Liver (tissue), 3 donors: ENCODE measurements at regions not wholly inside any gene's neighbourhood (a gene's known extent, or its start where the extent isn't known, plus 50 kb on each side); places are given as distances from the start of the nearest gene placed in this dataset.

ENCODE experiments used
- EGR1 ChIP-seq, 2 donors: IDR thresholded peaks; 2 replicates each; pipeline ENCODE4 v1.6.1; 2016 to 2018; ENCODE audit warnings: antibody characterized with exemption in 2 of 2, low read depth in 2 of 2
- FOXA1 ChIP-seq: IDR thresholded peaks from 2 replicates; pipeline ENCODE4 v1.6.1; 2016; ENCODE audit warnings: antibody characterized with exemption
- HNF4A ChIP-seq, 2 donors: conservative IDR thresholded peaks; 2 replicates each; pipeline ENCODE4 v1.6.1; 2016; ENCODE audit warnings: antibody characterized with exemption in 2 of 2, mild to moderate bottlenecking in 2 of 2
- JUND ChIP-seq, 2 donors: IDR thresholded peaks; 2 replicates each; pipeline ENCODE4 v1.6.1; 2016; ENCODE audit warnings: antibody characterized with exemption in 2 of 2
- RAD21 ChIP-seq, 2 donors: IDR thresholded peaks; 2 replicates each; pipeline ENCODE4 v1.6.1; 2016; ENCODE audit warnings: antibody characterized with exemption in 2 of 2, mild to moderate bottlenecking in 2 of 2
- RXRA ChIP-seq, 2 donors: IDR thresholded peaks; 2 replicates each; pipeline ENCODE4 v1.6.1; 2017 to 2018; ENCODE audit warnings: antibody characterized with exemption in 2 of 2, mild to moderate bottlenecking in 1 of 2
- SP1 ChIP-seq: IDR thresholded peaks from 2 replicates; pipeline ENCODE4 v1.6.1; 2018; ENCODE audit warnings: antibody characterized with exemption, mild to moderate bottlenecking
- TAF1 ChIP-seq: conservative IDR thresholded peaks from 2 replicates; pipeline ENCODE4 v1.6.1; 2016; ENCODE audit warnings: antibody characterized with exemption, mild to moderate bottlenecking
- TF ChIP-seq, protein P1 (sequence below): fragments of 150-350 bp; IDR thresholded peaks from 2 replicates; pipeline ENCODE4 v1.5.1; 2017; ENCODE audit warnings: improper control_type of control experiment, low read depth, low read length; ENCODE audit not compliant: missing input control
- TF ChIP-seq, protein P2 (sequence below): IDR thresholded peaks from 2 replicates; pipeline ENCODE4 v1.6.1; 2016; ENCODE audit warnings: antibody characterized with exemption, mild to moderate bottlenecking
- TF ChIP-seq, protein P3 (sequence below): IDR thresholded peaks from 2 replicates; pipeline ENCODE4 v1.6.1; 2016; ENCODE audit warnings: antibody characterized with exemption
- TF ChIP-seq, protein P4 (sequence below): IDR thresholded peaks from 2 replicates; pipeline ENCODE4 v1.6.1; 2016; ENCODE audit warnings: antibody characterized with exemption
- donor health status: healthy.
- donor health status: healthy.

GRCh38 chr2:144950899-144951560 lies 431.1 kb upstream of the ZEB2 start:
- TF ChIP-seq TAF1 (no peak), SP1 (no peak), RXRA (IDR thresholded peaks at IDR 0.05) (no peak), RAD21 (IDR thresholded peaks at IDR 0.05) (no peak), JUND (IDR thresholded peaks at IDR 0.05) (no peak), FOXA1 (no peak), EGR1 (IDR thresholded peaks at IDR 0.05; ENCODE audit: low read depth in 2 of 2) (no peak), HNF4A (conservative IDR thresholded peaks at IDR 0.05) (no peak)
- TF ChIP-seq, protein P1, sequence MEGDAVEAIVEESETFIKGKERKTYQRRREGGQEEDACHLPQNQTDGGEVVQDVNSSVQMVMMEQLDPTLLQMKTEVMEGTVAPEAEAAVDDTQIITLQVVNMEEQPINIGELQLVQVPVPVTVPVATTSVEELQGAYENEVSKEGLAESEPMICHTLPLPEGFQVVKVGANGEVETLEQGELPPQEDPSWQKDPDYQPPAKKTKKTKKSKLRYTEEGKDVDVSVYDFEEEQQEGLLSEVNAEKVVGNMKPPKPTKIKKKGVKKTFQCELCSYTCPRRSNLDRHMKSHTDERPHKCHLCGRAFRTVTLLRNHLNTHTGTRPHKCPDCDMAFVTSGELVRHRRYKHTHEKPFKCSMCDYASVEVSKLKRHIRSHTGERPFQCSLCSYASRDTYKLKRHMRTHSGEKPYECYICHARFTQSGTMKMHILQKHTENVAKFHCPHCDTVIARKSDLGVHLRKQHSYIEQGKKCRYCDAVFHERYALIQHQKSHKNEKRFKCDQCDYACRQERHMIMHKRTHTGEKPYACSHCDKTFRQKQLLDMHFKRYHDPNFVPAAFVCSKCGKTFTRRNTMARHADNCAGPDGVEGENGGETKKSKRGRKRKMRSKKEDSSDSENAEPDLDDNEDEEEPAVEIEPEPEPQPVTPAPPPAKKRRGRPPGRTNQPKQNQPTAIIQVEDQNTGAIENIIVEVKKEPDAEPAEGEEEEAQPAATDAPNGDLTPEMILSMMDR: no peak
- TF ChIP-seq, protein P2, sequence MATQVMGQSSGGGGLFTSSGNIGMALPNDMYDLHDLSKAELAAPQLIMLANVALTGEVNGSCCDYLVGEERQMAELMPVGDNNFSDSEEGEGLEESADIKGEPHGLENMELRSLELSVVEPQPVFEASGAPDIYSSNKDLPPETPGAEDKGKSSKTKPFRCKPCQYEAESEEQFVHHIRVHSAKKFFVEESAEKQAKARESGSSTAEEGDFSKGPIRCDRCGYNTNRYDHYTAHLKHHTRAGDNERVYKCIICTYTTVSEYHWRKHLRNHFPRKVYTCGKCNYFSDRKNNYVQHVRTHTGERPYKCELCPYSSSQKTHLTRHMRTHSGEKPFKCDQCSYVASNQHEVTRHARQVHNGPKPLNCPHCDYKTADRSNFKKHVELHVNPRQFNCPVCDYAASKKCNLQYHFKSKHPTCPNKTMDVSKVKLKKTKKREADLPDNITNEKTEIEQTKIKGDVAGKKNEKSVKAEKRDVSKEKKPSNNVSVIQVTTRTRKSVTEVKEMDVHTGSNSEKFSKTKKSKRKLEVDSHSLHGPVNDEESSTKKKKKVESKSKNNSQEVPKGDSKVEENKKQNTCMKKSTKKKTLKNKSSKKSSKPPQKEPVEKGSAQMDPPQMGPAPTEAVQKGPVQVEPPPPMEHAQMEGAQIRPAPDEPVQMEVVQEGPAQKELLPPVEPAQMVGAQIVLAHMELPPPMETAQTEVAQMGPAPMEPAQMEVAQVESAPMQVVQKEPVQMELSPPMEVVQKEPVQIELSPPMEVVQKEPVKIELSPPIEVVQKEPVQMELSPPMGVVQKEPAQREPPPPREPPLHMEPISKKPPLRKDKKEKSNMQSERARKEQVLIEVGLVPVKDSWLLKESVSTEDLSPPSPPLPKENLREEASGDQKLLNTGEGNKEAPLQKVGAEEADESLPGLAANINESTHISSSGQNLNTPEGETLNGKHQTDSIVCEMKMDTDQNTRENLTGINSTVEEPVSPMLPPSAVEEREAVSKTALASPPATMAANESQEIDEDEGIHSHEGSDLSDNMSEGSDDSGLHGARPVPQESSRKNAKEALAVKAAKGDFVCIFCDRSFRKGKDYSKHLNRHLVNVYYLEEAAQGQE: no peak
- TF ChIP-seq, protein P3, sequence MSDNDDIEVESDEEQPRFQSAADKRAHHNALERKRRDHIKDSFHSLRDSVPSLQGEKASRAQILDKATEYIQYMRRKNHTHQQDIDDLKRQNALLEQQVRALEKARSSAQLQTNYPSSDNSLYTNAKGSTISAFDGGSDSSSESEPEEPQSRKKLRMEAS: no peak
- TF ChIP-seq, protein P4, sequence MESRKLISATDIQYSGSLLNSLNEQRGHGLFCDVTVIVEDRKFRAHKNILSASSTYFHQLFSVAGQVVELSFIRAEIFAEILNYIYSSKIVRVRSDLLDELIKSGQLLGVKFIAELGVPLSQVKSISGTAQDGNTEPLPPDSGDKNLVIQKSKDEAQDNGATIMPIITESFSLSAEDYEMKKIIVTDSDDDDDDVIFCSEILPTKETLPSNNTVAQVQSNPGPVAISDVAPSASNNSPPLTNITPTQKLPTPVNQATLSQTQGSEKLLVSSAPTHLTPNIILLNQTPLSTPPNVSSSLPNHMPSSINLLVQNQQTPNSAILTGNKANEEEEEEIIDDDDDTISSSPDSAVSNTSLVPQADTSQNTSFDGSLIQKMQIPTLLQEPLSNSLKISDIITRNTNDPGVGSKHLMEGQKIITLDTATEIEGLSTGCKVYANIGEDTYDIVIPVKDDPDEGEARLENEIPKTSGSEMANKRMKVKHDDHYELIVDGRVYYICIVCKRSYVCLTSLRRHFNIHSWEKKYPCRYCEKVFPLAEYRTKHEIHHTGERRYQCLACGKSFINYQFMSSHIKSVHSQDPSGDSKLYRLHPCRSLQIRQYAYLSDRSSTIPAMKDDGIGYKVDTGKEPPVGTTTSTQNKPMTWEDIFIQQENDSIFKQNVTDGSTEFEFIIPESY: no peak
